Vagina (tissue), 2 donors: ENCODE measurements at regions not wholly inside any gene's neighbourhood (a gene's known extent, or its start where the extent isn't known, plus 50 kb on each side); places are given as distances from the start of the nearest gene placed in this dataset.

Source experiments
- DNase-seq, 2 donors: peaks; one replicate each; pipeline ENCODE4 v3.0.0-alpha.2; 2017; ENCODE audit errors: extremely low spot score in 2 of 2
- H3K27ac ChIP-seq: fragments of 200-600 bp; sonication (generic); one replicate; pipeline ENCODE4 v1.5.1; 2019
- H3K27me3 ChIP-seq: fragments of 200-600 bp; sonication (generic); one replicate; pipeline ENCODE4 v1.5.1; 2019
- H3K36me3 ChIP-seq, 2 donors: fragments of 200-600 bp; sonication (generic); one replicate each; pipeline ENCODE4 v1.5.1; 2017 to 2019
- H3K4me1 ChIP-seq: fragments of 200-600 bp; sonication (generic); one replicate; pipeline ENCODE4 v1.5.1; 2019
- H3K4me3 ChIP-seq, 2 donors: fragments of 200-600 bp; sonication (generic); 1 replicate in 1 of 2; 2 replicates in 1 of 2; pipeline ENCODE4 v1.5.1; 2016 to 2019
- H3K9me3 ChIP-seq: fragments of 200-600 bp; sonication (generic); one replicate; pipeline ENCODE4 v1.5.1; 2019
- POLR2A ChIP-seq, 2 donors: fragments of 450-650 bp; IDR thresholded peaks; one replicate each; pipeline ENCODE4 v1.6.1; 2017; ENCODE audit warnings: antibody characterized with exemption in 2 of 2, mild to moderate bottlenecking in 2 of 2, moderate library complexity in 2 of 2
- POLR2AphosphoS5 ChIP-seq, 2 donors: sonication (generic); formaldehyde crosslinking; IDR thresholded peaks; one replicate each; pipeline ENCODE4 v1.9.0; 2017; ENCODE audit warnings: antibody characterized with exemption in 2 of 2, mild to moderate bottlenecking in 2 of 2, low read depth in 1 of 2; ENCODE audit not compliant: insufficient read depth in 1 of 2
- intact Hi-C: fragments of 100-400 bp; cut with DNase I; formaldehyde crosslinking; loops from one replicate; pipeline ENCODE4 v1.15.1; 2023
- TF ChIP-seq, protein P1 (sequence below), 3 experiments: fragments of 450-650 bp in 2 of 3; fragments of 200-600 bp in 1 of 3; sonication (generic) in 1 of 3; IDR thresholded peaks; one replicate each; pipeline ENCODE4 v1.5.1; 2017 to 2019; ENCODE audit warnings: antibody characterized with exemption in 3 of 3, mild to moderate bottlenecking in 2 of 3, moderate library complexity in 2 of 3

- H3K4me1 ChIP-seq, result no peaks in the 10 kb centered on the region
- no peaks in the 10 kb centered on the region for H3K9me3 ChIP-seq
- DNase-seq, result no peak
- H3K27me3 ChIP-seq, result no peaks in the 10 kb centered on the region
- H3K27ac ChIP-seq, result no peak overlapping the region
- no peak for TF ChIP-seq POLR2AphosphoS5 (IDR thresholded peaks at IDR 0.05; ENCODE audit: insufficient read depth in 1 of 2, low read depth in 1 of 2)
- no peak for TF ChIP-seq POLR2A (IDR thresholded peaks at IDR 0.05)
- TF ChIP-seq, protein P1, sequence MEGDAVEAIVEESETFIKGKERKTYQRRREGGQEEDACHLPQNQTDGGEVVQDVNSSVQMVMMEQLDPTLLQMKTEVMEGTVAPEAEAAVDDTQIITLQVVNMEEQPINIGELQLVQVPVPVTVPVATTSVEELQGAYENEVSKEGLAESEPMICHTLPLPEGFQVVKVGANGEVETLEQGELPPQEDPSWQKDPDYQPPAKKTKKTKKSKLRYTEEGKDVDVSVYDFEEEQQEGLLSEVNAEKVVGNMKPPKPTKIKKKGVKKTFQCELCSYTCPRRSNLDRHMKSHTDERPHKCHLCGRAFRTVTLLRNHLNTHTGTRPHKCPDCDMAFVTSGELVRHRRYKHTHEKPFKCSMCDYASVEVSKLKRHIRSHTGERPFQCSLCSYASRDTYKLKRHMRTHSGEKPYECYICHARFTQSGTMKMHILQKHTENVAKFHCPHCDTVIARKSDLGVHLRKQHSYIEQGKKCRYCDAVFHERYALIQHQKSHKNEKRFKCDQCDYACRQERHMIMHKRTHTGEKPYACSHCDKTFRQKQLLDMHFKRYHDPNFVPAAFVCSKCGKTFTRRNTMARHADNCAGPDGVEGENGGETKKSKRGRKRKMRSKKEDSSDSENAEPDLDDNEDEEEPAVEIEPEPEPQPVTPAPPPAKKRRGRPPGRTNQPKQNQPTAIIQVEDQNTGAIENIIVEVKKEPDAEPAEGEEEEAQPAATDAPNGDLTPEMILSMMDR (IDR thresholded peaks at IDR 0.05), result no peak
- H3K36me3 ChIP-seq, result no peaks in the 10 kb centered on the region
- intact Hi-C loops, result no loop called here
- H3K4me3 ChIP-seq, result no peak overlapping the region
Observed at GRCh38 chr9:126113176-126113575, 213.5 kb upstream of the MVB12B start.

DNA sequence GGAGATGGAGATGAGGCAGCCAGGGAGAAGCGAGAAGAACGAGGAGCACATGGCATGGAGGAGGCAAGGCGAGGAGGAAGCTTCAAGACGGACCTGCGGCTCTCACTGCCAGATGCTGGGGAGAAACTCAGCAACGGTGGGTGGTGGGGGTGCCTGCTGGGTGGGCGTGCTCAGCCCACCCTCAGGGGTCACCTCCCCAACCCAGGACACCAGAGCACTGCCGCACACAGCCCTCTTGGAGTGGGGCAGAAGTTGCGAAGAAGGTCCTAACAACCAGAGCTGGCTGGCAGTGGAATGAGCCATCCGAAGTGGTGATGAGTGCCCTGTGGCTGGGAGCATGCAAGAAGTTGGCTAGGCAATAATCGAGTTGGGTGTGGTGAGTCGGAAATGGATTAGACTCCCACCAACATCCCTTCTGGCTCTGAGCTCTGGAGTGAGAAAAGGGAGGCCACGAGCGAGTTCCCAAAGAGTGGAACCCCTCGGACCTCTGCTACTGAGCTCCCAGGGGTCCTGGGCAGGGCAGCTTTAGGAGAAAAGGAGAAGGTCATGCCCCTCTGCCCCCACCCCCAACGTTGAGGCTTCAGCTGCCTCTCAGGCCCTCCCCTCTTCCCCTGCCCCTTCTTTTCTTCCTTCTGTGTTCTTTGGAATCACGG, 212.7 kb upstream of the MVB12B start:
- DNase-seq, result peak in 1 of 2 donors; percentile 56
- no peak overlapping the region for H3K4me3 ChIP-seq
- intact Hi-C loops, result no loop called here

DNA sequence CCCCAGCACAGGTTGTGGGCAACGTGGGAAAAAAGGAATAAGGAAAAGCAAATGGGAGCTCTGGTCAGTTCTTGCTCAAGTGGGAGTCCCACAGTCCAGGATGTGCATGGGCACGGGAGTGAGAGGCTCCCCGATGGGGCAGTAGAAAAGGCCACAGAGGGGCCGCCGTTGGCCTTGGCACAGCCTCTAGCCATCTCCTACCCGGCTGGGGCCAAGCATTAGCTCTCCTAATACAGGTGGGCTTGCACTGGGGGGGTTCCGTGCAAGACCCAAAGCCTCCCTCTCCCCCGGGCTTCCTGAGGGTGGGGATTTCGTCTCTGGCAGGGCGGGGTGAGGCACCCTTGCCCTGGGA, 212.2 kb upstream of the MVB12B start:
- intact Hi-C loops, result no loop called here
- no peaks in the 10 kb centered on the region for H3K27me3 ChIP-seq

More for the DNA sequence above, 212.7 kb upstream of the MVB12B start:
- no peaks in the 10 kb centered on the region for H3K36me3 ChIP-seq
- no peaks in the 10 kb centered on the region for H3K4me1 ChIP-seq
- no peaks in the 10 kb centered on the region for H3K9me3 ChIP-seq
- H3K27ac ChIP-seq, result no peak overlapping the region
- no peaks in the 10 kb centered on the region for H3K27me3 ChIP-seq
- TF ChIP-seq POLR2AphosphoS5 (IDR thresholded peaks at IDR 0.05; ENCODE audit: insufficient read depth in 1 of 2, low read depth in 1 of 2) (no peak), POLR2A (IDR thresholded peaks at IDR 0.05) (no peak)
- TF ChIP-seq, protein P1 (IDR thresholded peaks at IDR 0.05), result no peak

DNA sequence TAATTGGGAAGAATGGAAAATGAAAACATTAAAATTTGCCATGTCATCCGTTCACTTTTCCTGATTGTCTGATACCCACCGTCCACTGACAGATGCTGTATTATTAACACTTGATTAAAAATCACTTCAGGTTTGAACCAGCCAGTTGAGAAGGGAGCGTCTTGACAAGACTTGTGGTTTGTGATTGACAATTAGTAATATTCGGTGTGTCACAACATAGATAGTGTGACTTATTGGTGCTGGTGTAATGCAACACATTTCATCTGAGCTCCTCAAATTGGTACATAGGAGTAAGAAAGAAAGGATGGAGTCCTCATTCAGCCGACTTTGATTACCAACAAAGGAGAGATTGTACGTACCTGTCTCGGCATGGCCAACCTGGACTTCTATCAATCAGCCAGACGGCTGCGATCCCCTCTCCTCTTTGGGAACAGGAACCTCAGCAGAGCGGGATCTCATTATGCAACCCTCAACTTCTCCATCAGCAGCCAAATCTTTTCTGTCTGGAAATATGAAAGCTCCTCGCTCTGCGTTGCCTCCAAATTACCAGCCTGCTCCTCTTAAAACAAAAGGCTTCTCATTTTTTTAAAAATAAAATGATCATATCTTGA, 211.7 kb upstream of the MVB12B start:
- no peak overlapping the region for H3K4me3 ChIP-seq
- H3K9me3 ChIP-seq, result no peaks in the 10 kb centered on the region
- no peaks in the 10 kb centered on the region for H3K4me1 ChIP-seq
- H3K27me3 ChIP-seq, result no peaks in the 10 kb centered on the region
- no peaks in the 10 kb centered on the region for H3K36me3 ChIP-seq
- DNase-seq, result no peak
- intact Hi-C loops, result no loop called here
- TF ChIP-seq POLR2A (IDR thresholded peaks at IDR 0.05), result no peak
- TF ChIP-seq, protein P1 (IDR thresholded peaks at IDR 0.05), result no peak
- TF ChIP-seq POLR2AphosphoS5 (IDR thresholded peaks at IDR 0.05; ENCODE audit: insufficient read depth in 1 of 2, low read depth in 1 of 2), result no peak
- no peak overlapping the region for H3K27ac ChIP-seq

More for the DNA sequence above, 212.2 kb upstream of the MVB12B start:
- Histone ChIP-seq H3K9me3 (no peaks in the 10 kb centered on the region), H3K36me3 (no peaks in the 10 kb centered on the region), H3K27ac (no peak overlapping the region), H3K4me1 (no peaks in the 10 kb centered on the region), H3K4me3 (no peak overlapping the region)
- no peak for TF ChIP-seq POLR2AphosphoS5 (IDR thresholded peaks at IDR 0.05; ENCODE audit: insufficient read depth in 1 of 2, low read depth in 1 of 2)
- no peak for TF ChIP-seq POLR2A (IDR thresholded peaks at IDR 0.05)
- TF ChIP-seq, protein P1 (IDR thresholded peaks at IDR 0.05), result no peak
- DNase-seq, result peak; percentile 40 to 62
